ENCODE measurements at regions not wholly inside any gene's neighbourhood (a gene's known extent, or its start where the extent isn't known, plus 50 kb on each side); places are given as distances from the start of the nearest gene placed in this dataset.
"Not testable (repeated sequence)": the region's sequence is repeated elsewhere in the genome, so short reads cannot be mapped to it uniquely, and the experiment has no call there.

- intact Hi-C loops (cut with DNase I): no loop called here
- DNase-seq (no peak), ATAC-seq (no peak)
- Histone ChIP-seq H3K27ac (no peak overlapping the region), H3K4me1 (no peaks in the 10 kb centered on the region), H3K9me3 (peaks cover 0 to 5% (median 0%) of the 10 kb centered on the region in 3 donors), H3K27me3 (no peaks in the 10 kb centered on the region), H3K4me3 (no peak overlapping the region), H3K36me3 (replicated peaks in 1 of 2; ENCODE audit: insufficient read depth in 1 of 2, low read depth in 2 of 2) (no peaks in the 10 kb centered on the region)
- TF ChIP-seq POLR2A (IDR thresholded peaks at IDR 0.05): no peak
- TF ChIP-seq CTCF (IDR thresholded peaks at IDR 0.05): no peak
These were observed 157.2 kb upstream of the TPRG1 start for GRCh38 chr3:189014526-189014925.

GRCh38 chr3:189022576-189023466 is 148.9 kb upstream of the TPRG1 start:
- H3K9me3 ChIP-seq; DNase-seq; H3K36me3 ChIP-seq (replicated peaks in 1 of 2; ENCODE audit: insufficient read depth in 1 of 2, low read depth in 2 of 2); H3K4me3 ChIP-seq; H3K27ac ChIP-seq; H3K27me3 ChIP-seq; intact Hi-C loops (cut with DNase I); ATAC-seq; H3K4me1 ChIP-seq: not testable (repeated sequence)
- WGBS, 2 donors: 64 to 87% methylated on average over 30 of the region's 39 CpGs

GRCh38 chr3:189025866-189026265 is 145.9 kb upstream of the TPRG1 start:
- Histone ChIP-seq H3K36me3 (replicated peaks in 1 of 2; ENCODE audit: insufficient read depth in 1 of 2, low read depth in 2 of 2) (no peaks in the 10 kb centered on the region), H3K27ac (no peak overlapping the region), H3K4me3 (no peak overlapping the region), H3K4me1 (no peaks in the 10 kb centered on the region), H3K9me3 (no peaks in the 10 kb centered on the region), H3K27me3 (no peaks in the 10 kb centered on the region)
- DNase-seq (no peak), ATAC-seq (no peak)
- TF ChIP-seq CTCF (IDR thresholded peaks at IDR 0.05) (no peak), POLR2A (IDR thresholded peaks at IDR 0.05) (no peak)
- 59 to 73% methylated on average over 2 of the region's 2 CpGs for WGBS, 2 donors
- intact Hi-C loops (cut with DNase I): no loop called here

GRCh38 chr3:189027626-189028155 is 144.1 kb upstream of the TPRG1 start:
- H3K27ac ChIP-seq: no peak overlapping the region
- intact Hi-C loops (cut with DNase I): no loop called here
- no peaks in the 10 kb centered on the region for H3K36me3 ChIP-seq (replicated peaks in 1 of 2; ENCODE audit: insufficient read depth in 1 of 2, low read depth in 2 of 2)
- WGBS, 2 donors: 85 to 91% methylated on average over 4 of the region's 4 CpGs
- no peaks in the 10 kb centered on the region for H3K9me3 ChIP-seq
- H3K4me1 ChIP-seq: no peaks in the 10 kb centered on the region
- H3K27me3 ChIP-seq: no peaks in the 10 kb centered on the region
- DNase-seq (no peak), ATAC-seq (no peak)
- H3K4me3 ChIP-seq: no peak overlapping the region
- TF ChIP-seq POLR2A (IDR thresholded peaks at IDR 0.05): no peak
- TF ChIP-seq CTCF (IDR thresholded peaks at IDR 0.05): no peak

- TF ChIP-seq CTCF (IDR thresholded peaks at IDR 0.05) (no peak), POLR2A (IDR thresholded peaks at IDR 0.05) (no peak)
- no peaks in the 10 kb centered on the region for H3K36me3 ChIP-seq (replicated peaks in 1 of 2; ENCODE audit: insufficient read depth in 1 of 2, low read depth in 2 of 2)
- H3K9me3 ChIP-seq: no peaks in the 10 kb centered on the region
- H3K27me3 ChIP-seq: no peaks in the 10 kb centered on the region
- H3K4me1 ChIP-seq: no peaks in the 10 kb centered on the region
- WGBS, 2 donors: 45 to 64% methylated on average over 2 of the region's 2 CpGs
- DNase-seq: no peak
- H3K4me3 ChIP-seq: no peak overlapping the region
- no peak for ATAC-seq
- intact Hi-C loops (cut with DNase I): no loop called here
- no peak overlapping the region for H3K27ac ChIP-seq
These were observed 132.7 kb upstream of the TPRG1 start for GRCh38 chr3:189038773-189039745.
